ENCODE measurements at regions not wholly inside any gene's neighbourhood (a gene's known extent, or its start where the extent isn't known, plus 50 kb on each side); places are given as distances from the start of the nearest gene placed in this dataset.

DNA sequence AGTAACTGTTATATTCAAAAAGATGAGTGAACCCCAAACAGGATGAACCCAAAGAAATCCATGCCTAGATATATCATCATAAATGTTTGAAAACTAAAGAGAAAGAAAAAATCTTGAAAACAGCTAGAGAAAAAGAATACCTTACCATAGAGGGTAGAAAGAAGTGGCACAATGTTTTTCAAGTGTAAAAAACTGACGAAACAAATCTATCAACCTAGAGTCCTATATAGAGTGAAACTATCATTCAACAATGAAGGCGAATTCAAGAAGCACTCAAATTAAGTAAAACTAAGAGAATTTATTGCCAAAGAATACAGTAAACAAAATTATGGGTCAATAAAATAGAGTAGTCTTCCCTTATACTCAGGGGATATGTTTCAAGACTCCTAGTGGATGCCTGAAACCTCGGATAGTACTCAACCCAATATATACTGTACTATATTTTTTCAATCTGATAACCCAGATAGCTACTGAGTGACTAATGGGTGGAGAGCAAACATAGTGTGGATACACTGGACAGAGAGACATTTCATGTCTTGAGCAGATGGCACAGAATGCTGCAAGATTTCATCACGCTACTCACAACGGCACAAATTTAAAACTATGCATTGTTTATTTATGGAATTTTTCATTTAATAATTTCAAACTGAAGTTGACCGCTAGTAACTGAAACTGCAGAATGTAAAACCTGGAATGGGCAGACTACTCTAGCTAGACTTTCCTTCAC, 52.6 kb upstream of the TMEM106B start:
- H3K9me3 ChIP-seq (ENCODE audit: control insufficient read depth, insufficient read depth, low read length), result no peaks in the 10 kb centered on the region
- H3K4me2 ChIP-seq (ENCODE audit: low read depth, low read length), result no peak overlapping the region
- H4K91ac ChIP-seq (ENCODE audit: insufficient read depth, low read depth, low read length), result no peak overlapping the region
- no TSS peak for BruUV-seq (replicated peaks)
- DNase-seq (peak; percentile 64), ATAC-seq (ENCODE audit: low read depth) (peak; percentile 88)
- H3K56ac ChIP-seq (ENCODE audit: extremely low read depth, insufficient read depth, low read length), result no peak overlapping the region
- no peak overlapping the region for H2AK9ac ChIP-seq (replicated peaks; ENCODE audit: low read depth, low read length, poor library complexity)
- no peak overlapping the region for H2AFZ ChIP-seq (replicated peaks; ENCODE audit: low read length, poor library complexity)
- no peak overlapping the region for H2BK15ac ChIP-seq (ENCODE audit: low read depth, low read length)
- H2BK20ac ChIP-seq (ENCODE audit: low read depth, low read length), result no peak overlapping the region
- TF ChIP-seq CEBPB (IDR thresholded peaks at IDR 0.05; ENCODE audit: low read depth, low read length), result peak; percentile 30; the same call in 1 of the 2 replicates
- no peak for TF ChIP-seq POLR2A (IDR thresholded peaks at IDR 0.05; ENCODE audit: low read depth, low read length)
- intact Hi-C loops (cut with micrococcal nuclease), result no loop called here
- no peaks in the 10 kb centered on the region for H4K20me1 ChIP-seq (ENCODE audit: insufficient read depth, low read length)
- H3K9ac ChIP-seq (ENCODE audit: low read depth, low read length), result no peak overlapping the region
- dilution Hi-C loops (cut with HindIII; ENCODE audit: low sequenced_read_pairs, unreplicated experiment), result no loop called here
- no peaks in the 10 kb centered on the region for H3K27me3 ChIP-seq (ENCODE audit: control insufficient read depth, insufficient read depth, low read length)
- no peak overlapping the region for H4K5ac ChIP-seq (ENCODE audit: low read depth, low read length)
- no peaks in the 10 kb centered on the region for H3K36me3 ChIP-seq (ENCODE audit: control insufficient read depth, insufficient read depth, low read length)
- no peak overlapping the region for H3K23ac ChIP-seq (ENCODE audit: low read depth, low read length)
- no peak overlapping the region for H2AK5ac ChIP-seq (ENCODE audit: low read depth, low read length)
- H3K4ac ChIP-seq (ENCODE audit: low read depth, low read length), result no peak overlapping the region
- 60% methylated on average over 1 of the region's 6 CpGs; no CpG with 5 or more reads in 1 of the 2 experiments for WGBS, 2 experiments (ENCODE audit: extremely low coverage in 2 of 2, insufficient read length in 1 of 2)
- H2BK5ac ChIP-seq (ENCODE audit: low read depth, low read length, poor library complexity, severe bottlenecking), result no peak overlapping the region
- no peaks in the 10 kb centered on the region for H3K9me1 ChIP-seq (ENCODE audit: insufficient read depth, low read length)
- no peak overlapping the region for H3K27ac ChIP-seq (ENCODE audit: insufficient read depth, low read length)
- H4K8ac ChIP-seq (ENCODE audit: low read depth in 2 of 2, low read length in 2 of 2), result no peak overlapping the region
- H3K4me1 ChIP-seq (ENCODE audit: control insufficient read depth, insufficient read depth, low read length), result no peaks in the 10 kb centered on the region
- H3K79me1 ChIP-seq (ENCODE audit: low read depth in 1 of 2, low read length in 2 of 2), result no peaks in the 10 kb centered on the region
- H3K14ac ChIP-seq (replicated peaks; ENCODE audit: low read depth, low read length), result no peak overlapping the region
- no peak overlapping the region for H2BK120ac ChIP-seq (ENCODE audit: low read depth, low read length)
- in situ Hi-C loops (cut with MboI; ENCODE audit: low sequenced_read_pairs), result no loop called here
- no peak overlapping the region for H3K18ac ChIP-seq (ENCODE audit: low read depth, low read length)
- ChIA-PET CTCF (no interaction called here), POLR2A (ENCODE audit: unreplicated experiment) (no interaction called here)
- H3K4me3 ChIP-seq (ENCODE audit: insufficient read depth, low read depth, low read length), result no peak overlapping the region
